GM18867 (cell line): ENCODE measurements at regions not wholly inside any gene's neighbourhood (a gene's known extent, or its start where the extent isn't known, plus 50 kb on each side); places are given as distances from the start of the nearest gene placed in this dataset.
"Not testable (repeated sequence)": the region's sequence is repeated elsewhere in the genome, so short reads cannot be mapped to it uniquely, and the experiment has no call there.

Source experiments
- ATAC-seq: cut with Tn5 transposase; IDR thresholded peaks from one replicate; pipeline ENCODE4 v1.9.1; 2021; ENCODE audit warnings: mild to moderate bottlenecking, moderate library complexity; ENCODE audit not compliant: unreplicated experiment

GRCh38 chr1:5200006-5200405 lies 545.6 kb downstream of the AJAP1 start:
- no peak for ATAC-seq

GRCh38 chr1:5198328-5198727 lies 543.9 kb downstream of the AJAP1 start:
- ATAC-seq = no peak

DNA sequence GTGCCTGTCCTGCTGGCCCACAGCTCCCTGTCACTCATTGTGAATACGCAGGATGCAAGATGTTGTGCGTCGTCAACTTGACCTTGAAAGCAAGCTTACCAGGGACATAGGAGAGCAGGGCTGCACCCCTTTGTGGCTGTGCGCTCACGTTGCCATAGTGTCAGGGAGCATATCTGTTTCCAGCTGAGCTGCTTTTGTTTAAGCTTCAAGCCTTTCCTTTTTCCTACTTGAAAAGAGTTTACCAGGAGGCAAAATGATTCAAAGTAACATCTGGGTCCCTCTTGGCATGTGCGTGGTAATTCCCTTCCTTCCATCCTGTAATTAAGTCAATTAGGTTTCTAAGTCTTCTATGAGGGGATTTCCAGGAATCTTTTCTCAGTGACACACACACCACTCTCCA lies 537.1 kb downstream of the AJAP1 start:
- no peak for ATAC-seq

- ATAC-seq = no peak
Measured at GRCh38 chr1:5189384-5189783, 535.0 kb downstream of the AJAP1 start.

DNA sequence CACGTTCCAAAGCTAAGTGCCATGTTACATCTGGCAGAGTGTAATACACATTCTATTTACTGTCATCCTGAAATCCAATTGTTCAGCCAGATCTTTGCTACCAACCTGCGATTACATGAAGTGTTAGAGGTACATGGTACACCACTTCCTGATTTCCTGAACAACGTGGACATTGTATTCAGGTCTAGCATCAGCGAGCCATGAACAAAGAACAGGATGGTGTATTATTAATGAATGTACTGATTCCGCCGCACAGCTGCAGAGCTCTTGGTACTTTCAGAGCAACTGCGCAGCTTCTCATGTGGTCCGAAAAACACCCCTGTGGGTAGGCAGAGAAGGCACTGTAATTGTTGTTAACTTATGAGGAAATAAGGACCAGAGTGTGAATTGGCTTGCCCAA lies 511.4 kb downstream of the AJAP1 start:
- ATAC-seq = no peak

- no peak for ATAC-seq
Measured at GRCh38 chr1:5164158-5164557, 509.7 kb downstream of the AJAP1 start.

- ATAC-seq = no peak
Measured at GRCh38 chr1:5161372-5161771, 507.0 kb downstream of the AJAP1 start.

- ATAC-seq = no peak
Measured at GRCh38 chr1:5157175-5157574, 502.8 kb downstream of the AJAP1 start.

- ATAC-seq = no peak
Measured at GRCh38 chr1:5156416-5157120, 502.2 kb downstream of the AJAP1 start.

- ATAC-seq = no peak
Measured at GRCh38 chr1:5151511-5151910, 497.1 kb downstream of the AJAP1 start.

- ATAC-seq = no peak
Measured at GRCh38 chr1:5150191-5150590, 495.8 kb downstream of the AJAP1 start.

DNA sequence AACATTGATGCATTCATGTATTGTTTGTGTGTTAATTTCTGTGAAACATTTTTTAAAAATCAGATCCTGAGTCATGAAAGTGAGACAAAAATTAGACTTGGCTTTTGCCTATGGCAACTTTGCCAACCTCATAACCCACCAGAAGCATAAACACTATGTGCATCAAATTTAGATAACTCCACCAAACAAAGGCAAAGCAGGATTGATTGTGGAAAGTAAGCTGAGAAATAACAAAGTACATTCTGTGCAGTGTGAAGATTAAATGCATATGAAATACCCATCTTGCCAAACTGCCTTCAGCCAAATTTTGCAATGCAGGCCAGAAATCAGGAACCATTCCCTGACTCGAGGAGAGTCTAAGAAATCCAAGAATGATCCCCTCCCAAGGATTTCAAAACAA lies 493.4 kb downstream of the AJAP1 start:
- no peak for ATAC-seq

DNA sequence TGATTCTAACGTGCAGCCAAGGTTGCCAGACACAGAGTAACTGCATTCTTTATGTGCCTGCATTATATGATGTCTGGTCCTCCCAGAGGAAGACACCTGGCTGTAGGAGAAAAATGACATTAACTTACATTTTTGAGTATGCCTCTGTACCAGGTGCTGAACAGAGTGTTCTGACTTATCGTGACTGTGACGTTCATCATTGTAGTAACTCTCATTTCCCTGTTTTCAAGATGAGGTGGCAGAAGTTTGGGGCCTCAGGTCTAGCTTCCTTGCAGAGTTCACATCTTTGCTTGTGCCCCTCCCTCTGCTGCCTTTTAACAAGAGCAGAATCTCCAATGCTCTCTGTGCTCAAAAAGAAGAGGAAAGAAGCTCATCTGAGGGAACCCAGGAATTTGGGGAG lies 488.0 kb downstream of the AJAP1 start:
- ATAC-seq = no peak

GRCh38 chr1:5141750-5142149 lies 487.3 kb downstream of the AJAP1 start:
- ATAC-seq = no peak

DNA sequence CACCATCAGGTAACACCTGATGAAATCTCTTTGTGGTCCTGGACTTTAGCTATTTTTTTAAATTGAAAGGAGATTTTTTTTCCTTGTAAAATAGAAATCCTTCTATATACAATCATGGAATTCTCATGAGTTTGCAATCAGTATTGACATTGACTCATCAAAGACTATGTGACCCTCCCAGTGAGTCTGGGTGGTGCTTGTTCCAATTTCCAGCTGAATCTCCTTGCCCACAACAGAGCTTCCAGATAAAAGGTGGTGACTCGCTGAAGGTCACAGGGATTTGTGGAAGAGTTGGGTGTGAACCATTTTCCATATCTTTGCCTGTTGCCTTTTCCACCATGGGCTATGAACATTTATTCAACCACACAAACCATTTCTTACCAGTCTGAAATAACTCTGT lies 486.6 kb downstream of the AJAP1 start:
- ATAC-seq = no peak

DNA sequence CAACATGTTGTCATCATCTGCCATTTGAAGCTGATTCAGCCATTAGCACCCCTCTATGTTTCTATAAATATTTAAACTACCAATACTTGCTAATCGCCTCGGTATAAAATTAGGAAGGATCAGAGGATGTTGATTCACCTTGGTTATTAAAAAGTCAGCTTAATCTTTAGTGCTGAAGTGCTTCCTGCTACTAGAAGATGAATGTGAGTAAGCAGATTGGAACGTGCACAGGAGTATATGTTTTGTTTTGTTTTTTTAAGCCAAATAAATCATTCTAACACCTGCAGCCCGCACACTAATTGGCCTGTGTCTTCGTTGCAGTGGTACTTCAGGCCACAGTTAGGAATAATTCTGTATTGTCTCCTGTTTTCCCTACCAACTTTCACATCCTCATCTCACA lies 485.7 kb downstream of the AJAP1 start:
- ATAC-seq = no peak

DNA sequence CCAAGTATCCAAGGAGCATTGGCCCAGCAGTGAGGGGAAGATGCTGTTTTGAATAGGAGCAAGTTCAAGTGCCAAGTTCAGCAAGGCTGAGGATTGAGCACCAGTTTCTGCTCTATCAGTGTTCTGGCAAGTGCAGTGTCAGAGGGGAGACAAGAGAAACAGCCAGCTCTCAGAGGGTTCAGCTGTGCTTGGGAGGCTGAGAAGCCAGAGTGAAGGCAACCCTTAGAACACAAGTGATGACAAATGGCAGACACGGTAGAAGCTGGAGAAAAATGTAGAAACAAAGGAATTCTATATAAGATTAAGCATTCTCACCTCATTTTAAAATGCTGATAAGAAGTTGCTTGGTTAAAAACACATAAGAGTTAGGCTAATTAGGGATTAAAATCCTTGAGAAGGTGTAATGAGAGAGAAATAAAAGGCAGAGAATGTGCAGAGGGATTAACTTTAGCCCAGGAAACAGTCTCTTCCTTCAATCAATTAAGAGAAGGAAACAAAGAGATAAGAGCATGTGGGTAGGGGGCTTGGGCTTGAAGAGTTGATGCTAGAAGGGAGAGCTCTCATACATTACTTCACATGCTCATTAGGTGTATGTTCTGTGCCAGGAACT lies 475.4 kb downstream of the AJAP1 start:
- no peak for ATAC-seq

- no peak for ATAC-seq
Measured at GRCh38 chr1:5125208-5125607, 470.8 kb downstream of the AJAP1 start.

DNA sequence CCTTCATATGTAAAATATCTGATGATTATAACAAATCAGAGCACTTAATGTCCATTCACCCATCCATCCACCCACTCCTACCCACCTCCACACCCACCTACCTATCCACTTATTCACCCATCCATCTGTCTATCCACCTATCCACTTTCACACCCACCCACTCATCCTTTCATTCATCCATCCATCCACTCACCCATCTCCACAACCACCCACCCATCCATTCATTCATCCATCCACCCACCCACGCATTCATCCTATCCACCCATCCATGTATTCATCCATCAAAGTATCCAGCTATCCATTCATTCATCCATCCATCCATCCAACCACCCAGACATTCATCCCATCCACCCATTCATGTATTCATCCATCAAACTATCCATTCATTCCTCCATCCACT lies 466.1 kb downstream of the AJAP1 start:
- ATAC-seq = no peak

DNA sequence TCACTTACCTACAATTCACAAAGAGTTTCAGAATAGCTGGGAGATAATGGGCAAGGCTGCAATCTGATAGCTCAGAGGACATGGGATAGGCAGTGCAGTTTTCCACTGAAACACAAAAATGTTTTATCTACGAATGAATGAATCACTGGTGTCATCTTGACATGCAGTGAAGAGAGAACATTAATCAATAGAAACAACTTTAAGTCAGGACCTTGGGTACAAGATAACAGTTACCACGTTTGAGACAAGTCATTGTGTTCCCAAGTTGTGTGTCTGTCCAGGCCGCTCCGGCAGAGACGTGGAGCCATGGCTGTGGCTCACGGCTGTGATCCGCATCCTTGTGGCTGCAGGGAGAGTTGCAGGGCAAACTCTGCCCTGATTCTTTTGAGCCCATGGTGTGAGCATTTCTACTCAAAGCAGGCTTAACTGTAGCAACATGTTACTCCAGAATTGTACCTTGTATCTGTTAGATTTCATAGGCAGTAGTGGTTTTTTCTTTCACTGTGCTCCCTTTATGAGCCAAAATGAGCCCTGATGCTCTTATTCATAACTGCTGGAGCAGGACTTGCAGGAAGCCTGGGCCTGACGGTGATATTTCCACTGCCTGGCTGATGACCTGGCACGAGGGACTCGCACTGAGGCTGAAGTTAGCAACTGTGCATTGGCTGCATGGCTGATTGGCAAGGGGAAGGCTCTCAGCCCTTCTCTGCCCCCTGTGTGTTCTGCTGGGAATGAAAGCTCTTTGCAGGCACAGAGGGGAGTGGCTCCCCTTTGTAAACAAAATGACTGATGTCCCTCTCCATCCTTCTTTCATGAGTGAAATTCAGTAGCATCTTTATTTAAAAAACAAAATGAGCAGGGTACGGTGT lies 465.2 kb downstream of the AJAP1 start:
- no peak for ATAC-seq

DNA sequence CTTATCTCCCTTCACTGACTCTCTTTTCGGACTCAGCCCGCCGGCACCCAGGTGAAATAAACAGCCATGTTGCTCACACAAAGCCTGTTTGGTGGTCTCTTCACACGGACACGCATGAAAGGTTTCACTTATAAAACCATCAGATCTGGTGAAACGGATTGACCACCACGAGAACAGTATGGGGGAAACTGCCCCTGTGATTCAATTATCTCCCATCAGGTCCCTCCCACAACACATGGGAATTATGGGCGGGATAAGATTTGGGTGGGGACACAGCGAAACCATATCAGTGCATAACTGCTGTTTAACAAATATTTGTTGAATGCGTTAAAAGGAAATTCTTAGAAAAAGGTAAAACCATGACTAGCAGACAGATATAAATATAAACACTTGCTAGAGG lies 464.4 kb downstream of the AJAP1 start:
- not testable (repeated sequence) for ATAC-seq

GRCh38 chr1:5118292-5118691 lies 463.9 kb downstream of the AJAP1 start:
- ATAC-seq = not testable (repeated sequence)
